C4-2B (cell line): ENCODE measurements at regions not wholly inside any gene's neighbourhood (a gene's known extent, or its start where the extent isn't known, plus 50 kb on each side); places are given as distances from the start of the nearest gene placed in this dataset.

Experiments used
- H3K27ac ChIP-seq: fragments of 450-650 bp; 2 replicates; pipeline ENCODE4 v1.5.1; 2017
- CTCF ChIP-seq: fragments of 450-650 bp; conservative IDR thresholded peaks from 2 replicates; pipeline ENCODE4 v1.5.1; 2017; ENCODE audit warnings: mild to moderate bottlenecking
- ZFX ChIP-seq: fragments of 450-650 bp; IDR thresholded peaks from 2 replicates; pipeline ENCODE4 v1.6.1; 2017

GRCh38 chr14:61226015-61226654 is 55.0 kb downstream of the TMEM30B start:
- TF ChIP-seq ZFX: no peak
- no peak overlapping the region for H3K27ac ChIP-seq

- no peak overlapping the region for H3K27ac ChIP-seq
- TF ChIP-seq ZFX (no peak), CTCF (no peak)
These were observed 55.8 kb downstream of the TMEM30B start for GRCh38 chr14:61225344-61225743.

- H3K27ac ChIP-seq: no peak overlapping the region
- no peak for TF ChIP-seq ZFX
- TF ChIP-seq CTCF: no peak
These were observed 57.6 kb downstream of the TMEM30B start for GRCh38 chr14:61223552-61223951.

- H3K27ac ChIP-seq: no peak overlapping the region
- TF ChIP-seq ZFX (no peak), CTCF (no peak)
These were observed 58.8 kb downstream of the TMEM30B start for GRCh38 chr14:61222388-61222787.

- TF ChIP-seq ZFX: no peak
- TF ChIP-seq CTCF: no peak
- H3K27ac ChIP-seq: no peak overlapping the region
These were observed 59.2 kb downstream of the TMEM30B start for GRCh38 chr14:61221906-61222305.

GRCh38 chr14:61219673-61220072 is 61.5 kb downstream of the TMEM30B start:
- H3K27ac ChIP-seq: no peak overlapping the region
- TF ChIP-seq CTCF (no peak), ZFX (no peak)

- H3K27ac ChIP-seq: no peak overlapping the region
- TF ChIP-seq ZFX: no peak
- TF ChIP-seq CTCF: no peak
These were observed 61.9 kb downstream of the TMEM30B start for GRCh38 chr14:61219256-61219655.

- no peak overlapping the region for H3K27ac ChIP-seq
- no peak for TF ChIP-seq ZFX
- TF ChIP-seq CTCF: no peak
These were observed 62.4 kb downstream of the TMEM30B start for GRCh38 chr14:61218767-61219166.
